ENCODE measurements at regions not wholly inside any gene's neighbourhood (a gene's known extent, or its start where the extent isn't known, plus 50 kb on each side); places are given as distances from the start of the nearest gene placed in this dataset.

DNA sequence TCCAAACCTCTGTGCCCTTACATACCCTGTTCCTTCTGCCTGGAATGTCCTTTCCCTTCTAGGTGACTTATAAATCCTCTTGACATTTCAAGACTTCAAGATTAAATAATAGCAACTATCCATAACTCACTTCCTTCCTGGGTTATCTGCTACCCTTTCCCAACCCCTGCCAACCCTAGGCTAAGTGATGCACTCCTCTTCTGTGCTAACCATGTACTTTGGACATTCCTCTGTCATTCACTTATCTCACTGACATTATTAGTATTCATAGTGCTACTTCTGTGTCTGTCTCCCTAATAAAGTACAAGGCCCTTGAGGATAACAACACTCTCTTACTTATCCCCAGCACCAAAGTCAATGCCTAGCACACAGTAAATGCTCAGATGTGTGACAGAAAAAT, 307.1 kb downstream of the ENC1 start (continued):
- no peak for TF ChIP-seq SRF (IDR thresholded peaks at IDR 0.05; ENCODE audit: low read depth in 2 of 2, low read length in 2 of 2)
- no peak for TF ChIP-seq ETV6 (conservative IDR thresholded peaks at IDR 0.05 in 1 of 2, IDR thresholded peaks at IDR 0.05 in 1 of 2; ENCODE audit: borderline replicate concordance in 1 of 2, low read depth in 1 of 2)
- TF ChIP-seq GABPA (IDR thresholded peaks at IDR 0.05; ENCODE audit: low read depth) = no peak
- TF ChIP-seq, protein P1, sequence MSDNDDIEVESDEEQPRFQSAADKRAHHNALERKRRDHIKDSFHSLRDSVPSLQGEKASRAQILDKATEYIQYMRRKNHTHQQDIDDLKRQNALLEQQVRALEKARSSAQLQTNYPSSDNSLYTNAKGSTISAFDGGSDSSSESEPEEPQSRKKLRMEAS (IDR thresholded peaks at IDR 0.05; ENCODE audit: low read depth, low read length) = no peak
- TF ChIP-seq ESRRA (IDR thresholded peaks at IDR 0.05; ENCODE audit: low read length) = no peak
- no peak for TF ChIP-seq POLR2A (IDR thresholded peaks at IDR 0.05; ENCODE audit: low read depth, low read length)
- no peak for TF ChIP-seq ZBED1 (IDR thresholded peaks at IDR 0.05; ENCODE audit: borderline replicate concordance)
- TF ChIP-seq, protein P2, sequence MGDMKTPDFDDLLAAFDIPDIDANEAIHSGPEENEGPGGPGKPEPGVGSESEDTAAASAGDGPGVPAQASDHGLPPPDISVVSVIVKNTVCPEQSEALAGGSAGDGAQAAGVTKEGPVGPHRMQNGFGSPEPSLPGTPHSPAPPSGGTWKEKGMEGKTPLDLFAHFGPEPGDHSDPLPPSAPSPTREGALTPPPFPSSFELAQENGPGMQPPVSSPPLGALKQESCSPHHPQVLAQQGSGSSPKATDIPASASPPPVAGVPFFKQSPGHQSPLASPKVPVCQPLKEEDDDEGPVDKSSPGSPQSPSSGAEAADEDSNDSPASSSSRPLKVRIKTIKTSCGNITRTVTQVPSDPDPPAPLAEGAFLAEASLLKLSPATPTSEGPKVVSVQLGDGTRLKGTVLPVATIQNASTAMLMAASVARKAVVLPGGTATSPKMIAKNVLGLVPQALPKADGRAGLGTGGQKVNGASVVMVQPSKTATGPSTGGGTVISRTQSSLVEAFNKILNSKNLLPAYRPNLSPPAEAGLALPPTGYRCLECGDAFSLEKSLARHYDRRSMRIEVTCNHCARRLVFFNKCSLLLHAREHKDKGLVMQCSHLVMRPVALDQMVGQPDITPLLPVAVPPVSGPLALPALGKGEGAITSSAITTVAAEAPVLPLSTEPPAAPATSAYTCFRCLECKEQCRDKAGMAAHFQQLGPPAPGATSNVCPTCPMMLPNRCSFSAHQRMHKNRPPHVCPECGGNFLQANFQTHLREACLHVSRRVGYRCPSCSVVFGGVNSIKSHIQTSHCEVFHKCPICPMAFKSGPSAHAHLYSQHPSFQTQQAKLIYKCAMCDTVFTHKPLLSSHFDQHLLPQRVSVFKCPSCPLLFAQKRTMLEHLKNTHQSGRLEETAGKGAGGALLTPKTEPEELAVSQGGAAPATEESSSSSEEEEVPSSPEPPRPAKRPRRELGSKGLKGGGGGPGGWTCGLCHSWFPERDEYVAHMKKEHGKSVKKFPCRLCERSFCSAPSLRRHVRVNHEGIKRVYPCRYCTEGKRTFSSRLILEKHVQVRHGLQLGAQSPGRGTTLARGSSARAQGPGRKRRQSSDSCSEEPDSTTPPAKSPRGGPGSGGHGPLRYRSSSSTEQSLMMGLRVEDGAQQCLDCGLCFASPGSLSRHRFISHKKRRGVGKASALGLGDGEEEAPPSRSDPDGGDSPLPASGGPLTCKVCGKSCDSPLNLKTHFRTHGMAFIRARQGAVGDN (IDR thresholded peaks at IDR 0.05) = no peak

DNA sequence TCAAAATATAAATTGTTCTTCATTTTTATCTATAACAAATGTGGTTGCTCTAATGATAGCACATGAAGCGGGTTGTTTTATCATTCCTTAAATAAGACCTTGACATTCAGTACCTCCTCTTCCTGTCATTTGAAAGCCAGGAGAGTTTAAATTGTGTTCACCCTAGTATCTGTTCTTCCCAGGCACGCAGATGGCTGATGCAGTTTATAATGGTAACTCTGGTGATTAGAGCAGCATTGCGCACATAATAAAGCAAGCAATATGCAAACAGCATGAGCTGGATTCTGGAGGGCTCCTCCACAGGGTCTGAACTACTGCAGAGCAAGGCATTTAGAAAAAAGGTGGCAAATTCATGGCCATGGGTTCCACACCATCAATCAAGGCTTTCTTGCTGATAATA, 307.8 kb downstream of the ENC1 start:
- ATAC-seq = no peak
- BruUV-seq (replicated peaks) = no TSS peak
- H2AFZ ChIP-seq (ENCODE audit: control insufficient read depth, low read depth, low read length) = no peak overlapping the region
- ChIA-PET SMC1A (ENCODE audit: uncharacterized antibody, unreplicated experiment) (no interaction called here), POLR2A (no interaction called here), CTCF (interaction anchor here (1.5 kb wide), 1 partner anchor 9 kb away, joined by 5 read pairs; no protein-coding TSS in a partner anchor), RAD21 (ENCODE audit: unreplicated experiment) (no interaction called here)
- no peak overlapping the region for H3K4me2 ChIP-seq (ENCODE audit: control insufficient read depth, insufficient read depth)
- no peaks in the 10 kb centered on the region for H3K27me3 ChIP-seq (replicated peaks in 1 of 2; ENCODE audit: control insufficient read depth in 2 of 2, insufficient read depth in 2 of 2, low read length in 1 of 2)
- no peaks in the 10 kb centered on the region; the same call in 1 of the 2 replicates for H3K4me1 ChIP-seq (ENCODE audit: control insufficient read depth, insufficient read depth, low read length)
- 35% methylated on average over 3 of the region's 3 CpGs for WGBS (ENCODE audit: insufficient coverage, insufficient replicate concordance, low lambda C conversion rate, missing lambda C conversion rate)
- intact Hi-C loops (cut with micrococcal nuclease; ENCODE audit: unreplicated experiment) (no loop called here), in situ Hi-C loops (cut with MboI) (no loop called here)
- FAIRE-seq = no peak
- DNase-seq (ENCODE audit: low read depth, low spot score) = no peak
- no peaks in the 10 kb centered on the region; the same call in 2 of the 3 replicates for H3K9me3 ChIP-seq (replicated peaks; ENCODE audit: control insufficient read depth, insufficient read depth, low read length)
- no peaks in the 10 kb centered on the region for H3K36me3 ChIP-seq (ENCODE audit: control insufficient read depth in 2 of 2, insufficient read depth in 2 of 2, low read length in 1 of 2)
- no peaks in the 10 kb centered on the region for H4K20me1 ChIP-seq (ENCODE audit: control insufficient read depth, insufficient read depth)
- no peak overlapping the region for H3K27ac ChIP-seq (ENCODE audit: control insufficient read depth, insufficient read depth)
- H3K4me3 ChIP-seq = no peak overlapping the region
- no peak overlapping the region for H3K9ac ChIP-seq (ENCODE audit: control insufficient read depth, insufficient read depth, low read length)
- H3K79me2 ChIP-seq (ENCODE audit: control insufficient read depth, insufficient read depth, low read length) = no peaks in the 10 kb centered on the region
- TF ChIP-seq ESRRA (IDR thresholded peaks at IDR 0.05; ENCODE audit: low read length) = no peak
- TF ChIP-seq, protein P3, sequence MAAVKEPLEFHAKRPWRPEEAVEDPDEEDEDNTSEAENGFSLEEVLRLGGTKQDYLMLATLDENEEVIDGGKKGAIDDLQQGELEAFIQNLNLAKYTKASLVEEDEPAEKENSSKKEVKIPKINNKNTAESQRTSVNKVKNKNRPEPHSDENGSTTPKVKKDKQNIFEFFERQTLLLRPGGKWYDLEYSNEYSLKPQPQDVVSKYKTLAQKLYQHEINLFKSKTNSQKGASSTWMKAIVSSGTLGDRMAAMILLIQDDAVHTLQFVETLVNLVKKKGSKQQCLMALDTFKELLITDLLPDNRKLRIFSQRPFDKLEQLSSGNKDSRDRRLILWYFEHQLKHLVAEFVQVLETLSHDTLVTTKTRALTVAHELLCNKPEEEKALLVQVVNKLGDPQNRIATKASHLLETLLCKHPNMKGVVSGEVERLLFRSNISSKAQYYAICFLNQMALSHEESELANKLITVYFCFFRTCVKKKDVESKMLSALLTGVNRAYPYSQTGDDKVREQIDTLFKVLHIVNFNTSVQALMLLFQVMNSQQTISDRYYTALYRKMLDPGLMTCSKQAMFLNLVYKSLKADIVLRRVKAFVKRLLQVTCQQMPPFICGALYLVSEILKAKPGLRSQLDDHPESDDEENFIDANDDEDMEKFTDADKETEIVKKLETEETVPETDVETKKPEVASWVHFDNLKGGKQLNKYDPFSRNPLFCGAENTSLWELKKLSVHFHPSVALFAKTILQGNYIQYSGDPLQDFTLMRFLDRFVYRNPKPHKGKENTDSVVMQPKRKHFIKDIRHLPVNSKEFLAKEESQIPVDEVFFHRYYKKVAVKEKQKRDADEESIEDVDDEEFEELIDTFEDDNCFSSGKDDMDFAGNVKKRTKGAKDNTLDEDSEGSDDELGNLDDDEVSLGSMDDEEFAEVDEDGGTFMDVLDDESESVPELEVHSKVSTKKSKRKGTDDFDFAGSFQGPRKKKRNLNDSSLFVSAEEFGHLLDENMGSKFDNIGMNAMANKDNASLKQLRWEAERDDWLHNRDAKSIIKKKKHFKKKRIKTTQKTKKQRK (IDR thresholded peaks at IDR 0.05; ENCODE audit: low read depth, low read length) = no peak
- TF ChIP-seq, protein P2 (IDR thresholded peaks at IDR 0.05) = no peak
- TF ChIP-seq ETV6 (conservative IDR thresholded peaks at IDR 0.05 in 1 of 2, IDR thresholded peaks at IDR 0.05 in 1 of 2; ENCODE audit: borderline replicate concordance in 1 of 2, low read depth in 1 of 2) = no peak
- no peak for TF ChIP-seq CBX5 (IDR thresholded peaks at IDR 0.05; ENCODE audit: low read depth)
